ENCODE measurements at regions not wholly inside any gene's neighbourhood (a gene's known extent, or its start where the extent isn't known, plus 50 kb on each side); places are given as distances from the start of the nearest gene placed in this dataset.

- no peaks in the 10 kb centered on the region for H3K27me3 Mint-ChIP-seq (ENCODE audit: insufficient read depth)
- no peaks in the 10 kb centered on the region; the same call in 1 of the 2 replicates for H3K36me3 Mint-ChIP-seq (ENCODE audit: low read depth)
- no peaks in the 10 kb centered on the region for H3K4me1 Mint-ChIP-seq (ENCODE audit: low read depth)
- H3K9me3 Mint-ChIP-seq, result peaks cover 44% of the 10 kb centered on the region
- TF ChIP-seq, protein P1, sequence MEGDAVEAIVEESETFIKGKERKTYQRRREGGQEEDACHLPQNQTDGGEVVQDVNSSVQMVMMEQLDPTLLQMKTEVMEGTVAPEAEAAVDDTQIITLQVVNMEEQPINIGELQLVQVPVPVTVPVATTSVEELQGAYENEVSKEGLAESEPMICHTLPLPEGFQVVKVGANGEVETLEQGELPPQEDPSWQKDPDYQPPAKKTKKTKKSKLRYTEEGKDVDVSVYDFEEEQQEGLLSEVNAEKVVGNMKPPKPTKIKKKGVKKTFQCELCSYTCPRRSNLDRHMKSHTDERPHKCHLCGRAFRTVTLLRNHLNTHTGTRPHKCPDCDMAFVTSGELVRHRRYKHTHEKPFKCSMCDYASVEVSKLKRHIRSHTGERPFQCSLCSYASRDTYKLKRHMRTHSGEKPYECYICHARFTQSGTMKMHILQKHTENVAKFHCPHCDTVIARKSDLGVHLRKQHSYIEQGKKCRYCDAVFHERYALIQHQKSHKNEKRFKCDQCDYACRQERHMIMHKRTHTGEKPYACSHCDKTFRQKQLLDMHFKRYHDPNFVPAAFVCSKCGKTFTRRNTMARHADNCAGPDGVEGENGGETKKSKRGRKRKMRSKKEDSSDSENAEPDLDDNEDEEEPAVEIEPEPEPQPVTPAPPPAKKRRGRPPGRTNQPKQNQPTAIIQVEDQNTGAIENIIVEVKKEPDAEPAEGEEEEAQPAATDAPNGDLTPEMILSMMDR (IDR thresholded peaks at IDR 0.05), result no peak
- no peak overlapping the region for H3K27ac Mint-ChIP-seq
- DNase-seq, result no peak
- no peak overlapping the region for H3K4me3 Mint-ChIP-seq
These were observed 79.8 kb upstream of the MGMT start for GRCh38 chr10:129387258-129387525.

DNA sequence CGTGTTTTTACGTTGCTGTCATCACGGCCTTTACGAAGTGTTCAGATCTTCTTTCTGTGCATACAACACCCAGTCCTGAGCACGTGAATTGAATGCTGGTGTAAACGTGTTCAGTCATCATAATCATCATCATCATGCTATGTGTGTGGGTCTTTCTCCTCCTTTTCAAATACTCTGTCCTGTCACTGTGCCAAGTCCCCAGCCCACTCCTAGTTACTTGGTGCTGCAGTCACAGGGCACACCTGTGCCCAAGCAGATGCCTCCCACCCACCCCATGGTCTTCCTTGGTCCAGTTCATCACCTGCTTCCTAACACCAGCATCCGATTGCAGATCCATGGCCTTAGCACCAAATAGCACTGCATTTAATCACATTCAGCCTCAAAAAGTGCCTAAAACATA is 78.6 kb upstream of the MGMT start:
- no peaks in the 10 kb centered on the region for H3K4me1 Mint-ChIP-seq (ENCODE audit: low read depth)
- DNase-seq, result no peak
- no peak overlapping the region for H3K27ac Mint-ChIP-seq
- H3K9me3 Mint-ChIP-seq, result peaks cover 50% of the 10 kb centered on the region
- H3K4me3 Mint-ChIP-seq, result no peak overlapping the region
- TF ChIP-seq, protein P1 (IDR thresholded peaks at IDR 0.05), result no peak
- no peaks in the 10 kb centered on the region for H3K27me3 Mint-ChIP-seq (ENCODE audit: insufficient read depth)
- no peaks in the 10 kb centered on the region for H3K36me3 Mint-ChIP-seq (ENCODE audit: low read depth)

- H3K9me3 Mint-ChIP-seq, result peaks cover 46% of the 10 kb centered on the region
- TF ChIP-seq, protein P1 (IDR thresholded peaks at IDR 0.05), result no peak
- H3K4me3 Mint-ChIP-seq, result no peak overlapping the region
- H3K4me1 Mint-ChIP-seq (ENCODE audit: low read depth), result no peaks in the 10 kb centered on the region
- H3K27ac Mint-ChIP-seq, result no peak overlapping the region
- DNase-seq, result no peak
- H3K27me3 Mint-ChIP-seq (ENCODE audit: insufficient read depth), result no peaks in the 10 kb centered on the region
- no peaks in the 10 kb centered on the region for H3K36me3 Mint-ChIP-seq (ENCODE audit: low read depth)
These were observed 77.8 kb upstream of the MGMT start for GRCh38 chr10:129389194-129389593.

GRCh38 chr10:129390147-129390546 is 76.9 kb upstream of the MGMT start:
- no peaks in the 10 kb centered on the region for H3K36me3 Mint-ChIP-seq (ENCODE audit: low read depth)
- H3K4me1 Mint-ChIP-seq (ENCODE audit: low read depth), result no peaks in the 10 kb centered on the region
- no peaks in the 10 kb centered on the region for H3K27me3 Mint-ChIP-seq (ENCODE audit: insufficient read depth)
- H3K9me3 Mint-ChIP-seq, result peaks cover 39% of the 10 kb centered on the region
- no peak for DNase-seq
- TF ChIP-seq, protein P1 (IDR thresholded peaks at IDR 0.05), result no peak
- H3K4me3 Mint-ChIP-seq, result no peak overlapping the region
- no peak overlapping the region for H3K27ac Mint-ChIP-seq

DNA sequence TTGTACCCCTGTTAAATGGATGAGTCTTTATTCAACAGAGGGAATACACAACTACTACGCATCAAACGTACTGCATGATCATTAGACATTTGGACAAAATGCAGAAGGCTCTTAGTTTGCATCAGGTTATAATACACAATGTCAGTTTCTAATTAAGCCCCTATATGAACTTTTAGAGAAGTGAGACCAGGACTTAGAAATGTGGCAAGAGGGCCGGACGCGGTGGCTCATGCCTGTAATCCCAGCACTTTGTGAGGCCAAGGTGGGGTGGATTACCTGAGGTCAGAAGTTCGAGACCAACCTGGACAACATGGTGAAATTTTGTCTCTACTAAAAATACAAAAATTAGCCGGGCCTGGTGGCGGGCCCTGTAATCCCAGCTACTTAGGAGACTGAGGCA is 76.3 kb upstream of the MGMT start:
- Mint-ChIP-seq H3K36me3 (ENCODE audit: low read depth) (no peaks in the 10 kb centered on the region), H3K4me3 (no peak overlapping the region), H3K27ac (no peak overlapping the region), H3K9me3 (peaks cover 36% of the 10 kb centered on the region), H3K4me1 (ENCODE audit: low read depth) (no peaks in the 10 kb centered on the region), H3K27me3 (ENCODE audit: insufficient read depth) (no peaks in the 10 kb centered on the region)
- DNase-seq, result no peak
- TF ChIP-seq, protein P1 (IDR thresholded peaks at IDR 0.05), result no peak

DNA sequence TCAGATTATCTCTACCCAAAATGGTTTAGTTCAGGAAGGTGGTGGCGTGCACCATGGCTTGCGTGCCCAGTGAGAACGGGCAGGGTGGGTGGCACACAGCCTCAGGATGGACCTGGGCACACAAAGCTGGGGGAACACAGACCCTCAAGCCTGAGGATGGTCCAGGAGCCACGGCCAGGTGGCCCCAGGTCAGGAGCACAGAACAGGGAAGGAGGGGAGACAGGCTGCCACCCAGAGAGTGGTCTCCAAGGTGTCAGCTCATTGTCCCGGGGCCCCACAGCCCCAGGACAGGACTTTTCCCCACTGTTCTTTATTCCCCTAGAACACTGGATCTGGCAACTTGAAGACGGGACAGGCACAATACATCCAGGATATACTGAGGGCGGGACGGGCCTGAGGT is 75.6 kb upstream of the MGMT start:
- H3K9me3 Mint-ChIP-seq, result peaks cover 44% of the 10 kb centered on the region
- no peak for DNase-seq
- H3K4me3 Mint-ChIP-seq, result no peak overlapping the region
- no peak overlapping the region for H3K27ac Mint-ChIP-seq
- no peaks in the 10 kb centered on the region for H3K27me3 Mint-ChIP-seq (ENCODE audit: insufficient read depth)
- H3K36me3 Mint-ChIP-seq (ENCODE audit: low read depth), result no peaks in the 10 kb centered on the region
- H3K4me1 Mint-ChIP-seq (ENCODE audit: low read depth), result no peaks in the 10 kb centered on the region
- TF ChIP-seq, protein P1 (IDR thresholded peaks at IDR 0.05), result no peak

All from HFFc6 (cell line).